SK-N-SH (cell line): ENCODE measurements at regions not wholly inside any gene's neighbourhood (a gene's known extent, or its start where the extent isn't known, plus 50 kb on each side); places are given as distances from the start of the nearest gene placed in this dataset.

Experiments
- CTCF ChIP-seq: fragments of 200-600 bp; sonication (generic); IDR thresholded peaks from 2 replicates; pipeline ENCODE4 v1.6.1; 2017; ENCODE audit warnings: antibody characterized with exemption, mild to moderate bottlenecking, moderate library complexity
- MAX ChIP-seq: IDR thresholded peaks from 2 replicates; pipeline ENCODE4 v1.4.0; 2012; ENCODE audit warnings: low read depth
- MXI1 ChIP-seq: IDR thresholded peaks from 2 replicates; pipeline ENCODE4 v1.6.1; 2012; ENCODE audit warnings: mild to moderate bottlenecking, low read depth, low read length, improper control_type of control experiment
- NRF1 ChIP-seq: IDR thresholded peaks from 2 replicates; pipeline ENCODE4 v1.6.1; 2012; ENCODE audit warnings: low read depth, mild to moderate bottlenecking, low read length
- POLR2AphosphoS5 ChIP-seq: IDR thresholded peaks from 2 replicates; pipeline ENCODE4 v1.6.1; 2012; ENCODE audit warnings: low read depth, low read length
- RFX5 ChIP-seq: IDR thresholded peaks from 2 replicates; pipeline ENCODE4 v1.6.1; 2012; ENCODE audit warnings: mild to moderate bottlenecking, improper control_type of control experiment, low read length

GRCh38 chr1:34346128-34346527, 169.4 kb downstream of the C1orf94 start:
- TF ChIP-seq CTCF, result no peak
- no peak for TF ChIP-seq RFX5
- no peak for TF ChIP-seq POLR2AphosphoS5
- TF ChIP-seq NRF1, result no peak
- no peak for TF ChIP-seq MXI1
- TF ChIP-seq MAX, result no peak
